Neutrophil (primary cell): ENCODE measurements at regions not wholly inside any gene's neighbourhood (a gene's known extent, or its start where the extent isn't known, plus 50 kb on each side); places are given as distances from the start of the nearest gene placed in this dataset.

Experiments used
- H3K27ac ChIP-seq: fragments of 200-600 bp; sonication (generic); 2 replicates; pipeline ENCODE4 v1.5.1; 2016; ENCODE audit warnings: mild to moderate bottlenecking, moderate library complexity
- H3K27me3 ChIP-seq: fragments of 200-600 bp; sonication (generic); 2 replicates; pipeline ENCODE4 v1.6.0; 2016; ENCODE audit warnings: mild to moderate bottlenecking
- H3K36me3 ChIP-seq: fragments of 200-600 bp; sonication (generic); 2 replicates; pipeline ENCODE4 v1.5.1; 2017
- H3K4me1 ChIP-seq, 2 experiments: fragments of 200-600 bp in 1 of 2; sonication (generic) in 1 of 2; 1 replicate in 1 of 2; 2 replicates in 1 of 2; pipeline versions ENCODE4 v1.5.1 to v1.6.1; 2013 to 2016; ENCODE audit warnings: low read depth in 1 of 2, low read length in 1 of 2, mild to moderate bottlenecking in 1 of 2, moderate library complexity in 1 of 2; ENCODE audit not compliant: control insufficient read depth in 1 of 2, insufficient read depth in 1 of 2
- H3K4me3 ChIP-seq, 2 experiments: fragments of 200-600 bp in 1 of 2; sonication (generic) in 1 of 2; 1 replicate in 1 of 2; 2 replicates in 1 of 2; pipeline ENCODE4 v1.5.1; 2013 to 2016; ENCODE audit warnings: low read depth in 1 of 2, low read length in 1 of 2, mild to moderate bottlenecking in 1 of 2, moderate library complexity in 1 of 2
- H3K9me3 ChIP-seq: fragments of 200-600 bp; sonication (generic); 2 replicates; pipeline ENCODE4 v1.5.1; 2016
- TF ChIP-seq, protein P1 (sequence below): fragments of 200-600 bp; sonication (generic); IDR thresholded peaks from 2 replicates; pipeline ENCODE4 v1.5.1; 2016; ENCODE audit warnings: antibody characterized with exemption

DNA sequence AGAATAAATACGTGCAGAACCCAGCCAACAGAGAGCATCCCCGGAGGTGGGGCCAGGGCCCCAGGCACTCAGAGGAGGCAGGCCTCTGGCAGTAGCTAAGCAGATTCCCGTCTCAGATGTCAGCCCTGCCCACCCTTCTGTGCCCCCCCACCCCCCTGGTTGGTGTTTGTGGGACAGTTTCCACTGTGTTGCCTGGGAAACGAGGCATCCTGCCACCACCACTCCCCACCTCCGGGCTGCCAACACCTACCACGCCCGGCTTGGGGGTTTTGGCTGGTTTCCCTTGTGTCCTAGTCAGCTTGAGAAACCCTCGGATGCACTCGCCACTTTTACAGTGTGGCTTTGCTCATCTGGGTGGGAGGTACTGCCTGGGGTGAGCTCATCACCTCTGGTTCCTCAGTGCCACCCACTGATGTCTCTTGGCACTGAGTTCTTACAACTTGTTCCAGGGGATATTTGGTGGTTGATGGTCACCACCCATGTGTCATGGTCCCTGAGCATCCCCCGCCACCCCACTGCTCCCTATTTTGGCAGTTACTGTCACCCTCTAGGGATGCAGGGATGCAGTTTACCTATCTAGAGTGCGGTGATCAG lies 72.4 kb upstream of the YWHAQ start:
- no peaks in the 10 kb centered on the region for H3K27me3 ChIP-seq
- no peak overlapping the region for H3K27ac ChIP-seq
- H3K4me3 ChIP-seq: no peak overlapping the region
- no peaks in the 10 kb centered on the region for H3K9me3 ChIP-seq
- H3K36me3 ChIP-seq: no peaks in the 10 kb centered on the region
- TF ChIP-seq, protein P1, sequence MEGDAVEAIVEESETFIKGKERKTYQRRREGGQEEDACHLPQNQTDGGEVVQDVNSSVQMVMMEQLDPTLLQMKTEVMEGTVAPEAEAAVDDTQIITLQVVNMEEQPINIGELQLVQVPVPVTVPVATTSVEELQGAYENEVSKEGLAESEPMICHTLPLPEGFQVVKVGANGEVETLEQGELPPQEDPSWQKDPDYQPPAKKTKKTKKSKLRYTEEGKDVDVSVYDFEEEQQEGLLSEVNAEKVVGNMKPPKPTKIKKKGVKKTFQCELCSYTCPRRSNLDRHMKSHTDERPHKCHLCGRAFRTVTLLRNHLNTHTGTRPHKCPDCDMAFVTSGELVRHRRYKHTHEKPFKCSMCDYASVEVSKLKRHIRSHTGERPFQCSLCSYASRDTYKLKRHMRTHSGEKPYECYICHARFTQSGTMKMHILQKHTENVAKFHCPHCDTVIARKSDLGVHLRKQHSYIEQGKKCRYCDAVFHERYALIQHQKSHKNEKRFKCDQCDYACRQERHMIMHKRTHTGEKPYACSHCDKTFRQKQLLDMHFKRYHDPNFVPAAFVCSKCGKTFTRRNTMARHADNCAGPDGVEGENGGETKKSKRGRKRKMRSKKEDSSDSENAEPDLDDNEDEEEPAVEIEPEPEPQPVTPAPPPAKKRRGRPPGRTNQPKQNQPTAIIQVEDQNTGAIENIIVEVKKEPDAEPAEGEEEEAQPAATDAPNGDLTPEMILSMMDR: no peak
- H3K4me1 ChIP-seq: peaks cover 0 to 5% of the 10 kb centered on the region in 2 experiments

- Histone ChIP-seq H3K4me3 (no peak overlapping the region), H3K27ac (no peak overlapping the region), H3K9me3 (no peaks in the 10 kb centered on the region), H3K27me3 (no peaks in the 10 kb centered on the region), H3K4me1 (peaks cover 0 to 5% of the 10 kb centered on the region in 2 experiments), H3K36me3 (no peaks in the 10 kb centered on the region)
- TF ChIP-seq, protein P1: no peak
These were observed 73.0 kb upstream of the YWHAQ start for GRCh38 chr2:9703701-9704221.

GRCh38 chr2:9704600-9704999 lies 73.8 kb upstream of the YWHAQ start:
- Histone ChIP-seq H3K27ac (no peak overlapping the region), H3K27me3 (no peaks in the 10 kb centered on the region), H3K4me3 (no peak overlapping the region), H3K36me3 (no peaks in the 10 kb centered on the region), H3K9me3 (no peaks in the 10 kb centered on the region), H3K4me1 (peaks cover 0 to 5% of the 10 kb centered on the region in 2 experiments)
- TF ChIP-seq, protein P1: no peak

- no peaks in the 10 kb centered on the region for H3K9me3 ChIP-seq
- no peaks in the 10 kb centered on the region for H3K27me3 ChIP-seq
- no peak overlapping the region for H3K4me3 ChIP-seq
- H3K36me3 ChIP-seq: no peaks in the 10 kb centered on the region
- TF ChIP-seq, protein P1: no peak
- peaks cover 0 to 5% of the 10 kb centered on the region in 2 experiments for H3K4me1 ChIP-seq
- no peak overlapping the region for H3K27ac ChIP-seq
These were observed 74.4 kb upstream of the YWHAQ start for GRCh38 chr2:9705196-9705595.

DNA sequence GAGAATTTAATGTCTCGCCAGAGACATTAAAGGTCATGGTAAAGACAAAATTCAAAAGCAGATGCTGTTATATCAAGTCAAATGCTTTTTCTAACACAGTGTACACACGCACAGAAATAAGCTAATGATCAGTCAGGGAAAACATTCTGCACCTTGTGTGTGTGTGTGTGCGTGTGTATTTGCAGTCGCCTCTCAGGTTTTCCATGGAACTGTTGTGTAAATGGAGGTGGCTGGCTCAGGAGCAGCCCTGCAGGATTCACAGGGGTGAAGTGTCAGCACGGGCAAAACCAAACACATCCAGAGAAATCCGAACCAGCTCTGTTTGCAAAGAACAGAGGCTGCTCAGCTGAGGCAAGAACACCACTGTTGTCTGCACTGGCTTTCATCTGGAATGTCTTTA lies 76.2 kb upstream of the YWHAQ start:
- Histone ChIP-seq H3K4me1 (peaks cover 0 to 5% of the 10 kb centered on the region in 2 experiments), H3K9me3 (no peaks in the 10 kb centered on the region), H3K36me3 (no peaks in the 10 kb centered on the region)

More for the DNA sequence above, 76.2 kb upstream of the YWHAQ start:
- TF ChIP-seq, protein P1: no peak
- Histone ChIP-seq H3K4me3 (no peak overlapping the region), H3K27ac (no peak overlapping the region), H3K27me3 (no peaks in the 10 kb centered on the region)
